Neural cell (in vitro differentiated cells): ENCODE measurements at regions not wholly inside any gene's neighbourhood (a gene's known extent, or its start where the extent isn't known, plus 50 kb on each side); places are given as distances from the start of the nearest gene placed in this dataset.

Source experiments
- H2AFZ ChIP-seq: fragments of 200-600, 300-800 bp; sonication (generic), shearing (Covaris generic); 2 replicates; pipeline ENCODE4 v1.6.0; 2014; ENCODE audit warnings: low read depth, mild to moderate bottlenecking, antibody characterized with exemption, low read length, moderate library complexity
- H3F3A ChIP-seq: fragments of 200-600 bp; shearing (Covaris generic); 2 replicates; pipeline ENCODE4 v1.6.1; 2016; ENCODE audit warnings: mild to moderate bottlenecking, moderate library complexity, mixed read lengths, antibody characterized with exemption, low read length; ENCODE audit not compliant: insufficient read depth, poor library complexity, severe bottlenecking
- H3K27ac ChIP-seq: fragments of 200-600, 300-800 bp; sonication (generic), shearing (Covaris generic); 2 replicates; pipeline ENCODE4 v1.5.1; 2014; ENCODE audit warnings: mild to moderate bottlenecking, low read length, moderate library complexity
- H3K27me3 ChIP-seq: fragments of 300-800, 200-600 bp; sonication (generic), shearing (Covaris generic); 2 replicates; pipeline ENCODE4 v1.6.0; 2014; ENCODE audit warnings: mild to moderate bottlenecking, low read depth, low read length, moderate library complexity; ENCODE audit not compliant: insufficient read depth
- H3K36me3 ChIP-seq: fragments of 300-800, 200-600 bp; sonication (generic), shearing (Covaris generic); 2 replicates; pipeline ENCODE4 v1.5.1; 2014; ENCODE audit warnings: mild to moderate bottlenecking, antibody characterized with exemption, low read length, moderate library complexity; ENCODE audit not compliant: insufficient read depth
- H3K4me2 ChIP-seq: fragments of 300-800, 200-600 bp; sonication (generic), shearing (Covaris generic); 2 replicates; pipeline ENCODE4 v1.6.0; 2014; ENCODE audit warnings: mild to moderate bottlenecking, low read length
- H3K4me3 ChIP-seq: fragments of 300-800, 200-600 bp; sonication (generic), shearing (Covaris generic); 2 replicates; pipeline ENCODE4 v1.5.1; 2014; ENCODE audit warnings: mild to moderate bottlenecking, low read length, moderate library complexity
- H3K79me2 ChIP-seq: fragments of 200-600 bp; shearing (Covaris generic); replicated peaks from 2 replicates; pipeline ENCODE4 v1.6.0; 2014; ENCODE audit warnings: mild to moderate bottlenecking, low read length, moderate library complexity; ENCODE audit not compliant: insufficient read depth
- H3K9ac ChIP-seq: fragments of 300-800, 200-600 bp; sonication (generic), shearing (Covaris generic); 2 replicates; pipeline ENCODE4 v1.6.1; 2016; ENCODE audit warnings: mild to moderate bottlenecking, low read length, mixed read lengths
- H3K9me2 ChIP-seq: fragments of 200-600 bp; shearing (Covaris generic); 2 replicates; pipeline ENCODE4 v1.6.1; 2016; ENCODE audit warnings: mild to moderate bottlenecking, low read length, mixed read lengths; ENCODE audit not compliant: insufficient read depth
- H3K9me3 ChIP-seq: fragments of 200-600, 300-800 bp; sonication (generic), shearing (Covaris generic); 2 replicates; pipeline ENCODE4 v1.6.1; 2016; ENCODE audit warnings: mild to moderate bottlenecking, mixed run types, low read length, moderate library complexity, mixed read lengths
- H4K20me1 ChIP-seq: fragments of 200-600 bp; shearing (Covaris generic); 2 replicates; pipeline ENCODE4 v1.6.1; 2016; ENCODE audit warnings: mild to moderate bottlenecking, mixed run types; ENCODE audit not compliant: insufficient read depth
- EP300 ChIP-seq: fragments of 450-650 bp; conservative IDR thresholded peaks from 2 replicates; pipeline ENCODE4 v1.6.1; 2014; ENCODE audit warnings: antibody characterized with exemption, mild to moderate bottlenecking, moderate library complexity; ENCODE audit not compliant: poor library complexity, severe bottlenecking
- EZH2 ChIP-seq: fragments of 200-600, 300-800 bp; shearing (Covaris generic), sonication (generic); IDR thresholded peaks from 2 replicates; pipeline ENCODE4 v1.6.1; 2014; ENCODE audit warnings: antibody characterized with exemption, low read length, borderline replicate concordance, mild to moderate bottlenecking; ENCODE audit not compliant: insufficient read depth, poor library complexity, severe bottlenecking
- MXI1 ChIP-seq: fragments of 450-650 bp; conservative IDR thresholded peaks from 2 replicates; pipeline ENCODE4 v1.6.1; 2014; ENCODE audit warnings: antibody characterized with exemption, mild to moderate bottlenecking; ENCODE audit not compliant: poor library complexity, severe bottlenecking
- POLR2AphosphoS5 ChIP-seq: IDR thresholded peaks from 2 replicates; pipeline ENCODE4 v1.6.1; 2012
- RAD21 ChIP-seq: fragments of 450-650 bp; conservative IDR thresholded peaks from 2 replicates; pipeline ENCODE4 v1.6.1; 2014; ENCODE audit warnings: antibody characterized with exemption, mild to moderate bottlenecking, moderate library complexity
- SMC3 ChIP-seq: fragments of 450-650 bp; conservative IDR thresholded peaks from 2 replicates; pipeline ENCODE4 v1.6.1; 2014; ENCODE audit warnings: antibody characterized with exemption, mild to moderate bottlenecking, moderate library complexity; ENCODE audit not compliant: poor library complexity
- TAF1 ChIP-seq: IDR thresholded peaks from 2 replicates; pipeline ENCODE4 v1.6.1; 2012; ENCODE audit warnings: low read depth
- TF ChIP-seq, protein P1 (sequence below): fragments of 450-650 bp; IDR thresholded peaks from 2 replicates; pipeline ENCODE4 v1.5.1; 2014; ENCODE audit warnings: antibody characterized with exemption, mild to moderate bottlenecking, moderate library complexity; ENCODE audit not compliant: poor library complexity, severe bottlenecking
- TF ChIP-seq, protein P2 (sequence below): IDR thresholded peaks from 2 replicates; pipeline ENCODE4 v1.6.1; 2012; ENCODE audit warnings: borderline replicate concordance

DNA sequence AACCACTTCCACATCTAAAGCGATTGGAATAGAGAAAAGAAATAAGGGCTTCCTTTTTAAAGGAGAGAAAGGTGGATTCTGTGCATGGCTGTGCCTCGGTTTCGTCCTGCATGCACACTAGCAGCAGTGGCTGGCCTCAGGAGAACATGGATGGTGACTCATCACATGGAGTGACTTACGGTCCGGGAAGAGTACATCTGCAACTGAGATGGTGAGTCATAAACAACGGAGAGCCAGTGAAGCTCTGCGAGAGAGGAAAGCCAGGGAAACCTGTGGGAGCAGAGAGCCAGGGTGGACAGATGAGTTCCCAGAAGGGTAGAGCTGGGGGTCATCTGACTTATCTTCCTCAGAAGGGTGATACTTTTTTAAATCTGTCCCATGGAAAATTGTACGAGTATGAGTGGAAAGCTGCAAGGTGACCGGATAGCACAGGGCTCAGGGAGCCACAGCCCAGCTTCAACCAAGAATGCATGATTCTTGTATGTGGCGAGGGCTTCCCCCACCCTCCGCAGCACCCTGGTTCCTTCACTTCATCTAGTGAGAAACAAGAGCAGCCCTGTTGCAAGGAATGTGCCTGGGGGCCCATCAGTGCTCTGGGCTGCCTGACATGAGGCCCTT, 259.1 kb downstream of the KLF6 start:
- Histone ChIP-seq H3K9me2 (no peaks in the 10 kb centered on the region), H3K79me2 (no peaks in the 10 kb centered on the region), H2AFZ (no peak overlapping the region), H3K36me3 (no peaks in the 10 kb centered on the region), H4K20me1 (no peaks in the 10 kb centered on the region), H3K9me3 (no peaks in the 10 kb centered on the region), H3F3A (no peaks in the 10 kb centered on the region), H3K4me3 (no peak overlapping the region), H3K4me2 (no peak overlapping the region), H3K27me3 (no peaks in the 10 kb centered on the region), H3K9ac (no peak overlapping the region), H3K27ac (no peak overlapping the region)
- no peak for TF ChIP-seq SMC3
- TF ChIP-seq, protein P1, sequence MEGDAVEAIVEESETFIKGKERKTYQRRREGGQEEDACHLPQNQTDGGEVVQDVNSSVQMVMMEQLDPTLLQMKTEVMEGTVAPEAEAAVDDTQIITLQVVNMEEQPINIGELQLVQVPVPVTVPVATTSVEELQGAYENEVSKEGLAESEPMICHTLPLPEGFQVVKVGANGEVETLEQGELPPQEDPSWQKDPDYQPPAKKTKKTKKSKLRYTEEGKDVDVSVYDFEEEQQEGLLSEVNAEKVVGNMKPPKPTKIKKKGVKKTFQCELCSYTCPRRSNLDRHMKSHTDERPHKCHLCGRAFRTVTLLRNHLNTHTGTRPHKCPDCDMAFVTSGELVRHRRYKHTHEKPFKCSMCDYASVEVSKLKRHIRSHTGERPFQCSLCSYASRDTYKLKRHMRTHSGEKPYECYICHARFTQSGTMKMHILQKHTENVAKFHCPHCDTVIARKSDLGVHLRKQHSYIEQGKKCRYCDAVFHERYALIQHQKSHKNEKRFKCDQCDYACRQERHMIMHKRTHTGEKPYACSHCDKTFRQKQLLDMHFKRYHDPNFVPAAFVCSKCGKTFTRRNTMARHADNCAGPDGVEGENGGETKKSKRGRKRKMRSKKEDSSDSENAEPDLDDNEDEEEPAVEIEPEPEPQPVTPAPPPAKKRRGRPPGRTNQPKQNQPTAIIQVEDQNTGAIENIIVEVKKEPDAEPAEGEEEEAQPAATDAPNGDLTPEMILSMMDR, result no peak
- no peak for TF ChIP-seq MXI1
- TF ChIP-seq EP300, result no peak
- TF ChIP-seq RAD21, result no peak
- no peak for TF ChIP-seq TAF1
- TF ChIP-seq POLR2AphosphoS5, result no peak
- no peak for TF ChIP-seq EZH2
- TF ChIP-seq, protein P2, sequence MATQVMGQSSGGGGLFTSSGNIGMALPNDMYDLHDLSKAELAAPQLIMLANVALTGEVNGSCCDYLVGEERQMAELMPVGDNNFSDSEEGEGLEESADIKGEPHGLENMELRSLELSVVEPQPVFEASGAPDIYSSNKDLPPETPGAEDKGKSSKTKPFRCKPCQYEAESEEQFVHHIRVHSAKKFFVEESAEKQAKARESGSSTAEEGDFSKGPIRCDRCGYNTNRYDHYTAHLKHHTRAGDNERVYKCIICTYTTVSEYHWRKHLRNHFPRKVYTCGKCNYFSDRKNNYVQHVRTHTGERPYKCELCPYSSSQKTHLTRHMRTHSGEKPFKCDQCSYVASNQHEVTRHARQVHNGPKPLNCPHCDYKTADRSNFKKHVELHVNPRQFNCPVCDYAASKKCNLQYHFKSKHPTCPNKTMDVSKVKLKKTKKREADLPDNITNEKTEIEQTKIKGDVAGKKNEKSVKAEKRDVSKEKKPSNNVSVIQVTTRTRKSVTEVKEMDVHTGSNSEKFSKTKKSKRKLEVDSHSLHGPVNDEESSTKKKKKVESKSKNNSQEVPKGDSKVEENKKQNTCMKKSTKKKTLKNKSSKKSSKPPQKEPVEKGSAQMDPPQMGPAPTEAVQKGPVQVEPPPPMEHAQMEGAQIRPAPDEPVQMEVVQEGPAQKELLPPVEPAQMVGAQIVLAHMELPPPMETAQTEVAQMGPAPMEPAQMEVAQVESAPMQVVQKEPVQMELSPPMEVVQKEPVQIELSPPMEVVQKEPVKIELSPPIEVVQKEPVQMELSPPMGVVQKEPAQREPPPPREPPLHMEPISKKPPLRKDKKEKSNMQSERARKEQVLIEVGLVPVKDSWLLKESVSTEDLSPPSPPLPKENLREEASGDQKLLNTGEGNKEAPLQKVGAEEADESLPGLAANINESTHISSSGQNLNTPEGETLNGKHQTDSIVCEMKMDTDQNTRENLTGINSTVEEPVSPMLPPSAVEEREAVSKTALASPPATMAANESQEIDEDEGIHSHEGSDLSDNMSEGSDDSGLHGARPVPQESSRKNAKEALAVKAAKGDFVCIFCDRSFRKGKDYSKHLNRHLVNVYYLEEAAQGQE, result no peak

DNA sequence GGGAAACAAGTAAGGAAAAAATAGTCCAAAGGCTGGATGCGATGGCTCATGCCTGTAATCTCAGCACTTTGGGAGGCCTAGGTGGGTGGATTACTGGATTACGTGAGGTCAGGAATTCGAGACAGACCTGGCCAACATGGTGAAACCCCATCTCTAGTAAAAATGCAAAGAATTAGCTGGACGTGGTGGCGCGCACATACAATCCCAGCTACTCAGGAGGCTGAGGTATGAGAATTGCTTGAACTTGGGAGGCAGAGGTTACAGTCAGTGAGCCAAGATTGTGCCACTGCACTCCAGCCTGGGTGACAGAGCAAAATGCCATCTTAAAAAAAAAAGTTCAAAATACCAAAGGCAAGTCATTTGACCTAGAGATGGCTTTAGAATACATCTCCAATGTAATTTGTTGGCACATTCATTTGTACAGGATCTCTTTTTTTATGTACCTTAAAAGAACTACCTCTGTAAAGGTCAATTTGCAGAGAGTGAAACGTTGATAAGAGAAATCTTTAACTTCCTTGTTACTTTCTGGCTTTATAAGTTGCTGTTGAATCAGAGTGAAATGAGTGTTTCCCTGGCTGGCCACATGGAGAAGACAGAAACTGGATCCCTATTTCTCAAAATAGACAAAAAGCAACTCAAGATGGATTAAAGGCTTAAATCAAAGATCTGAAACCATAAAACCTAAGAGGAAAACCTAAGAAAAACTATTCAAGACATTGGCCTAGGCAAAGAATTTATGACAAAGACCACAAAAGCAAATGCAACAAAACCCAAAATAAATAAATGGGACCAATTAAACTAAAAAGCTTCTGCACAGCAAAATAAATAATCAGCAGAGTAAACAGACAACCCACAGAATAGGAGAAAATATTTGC, 260.7 kb downstream of the KLF6 start:
- Histone ChIP-seq H3K9ac (no peak overlapping the region), H3K9me3 (no peaks in the 10 kb centered on the region), H3F3A (no peaks in the 10 kb centered on the region), H3K36me3 (no peaks in the 10 kb centered on the region), H3K4me3 (no peak overlapping the region), H3K27me3 (no peaks in the 10 kb centered on the region), H3K4me2 (no peak overlapping the region), H4K20me1 (no peaks in the 10 kb centered on the region), H3K27ac (no peak overlapping the region), H3K9me2 (no peaks in the 10 kb centered on the region), H2AFZ (no peak overlapping the region), H3K79me2 (no peaks in the 10 kb centered on the region)
- TF ChIP-seq RAD21 (no peak), SMC3 (no peak), POLR2AphosphoS5 (no peak), EZH2 (no peak), EP300 (no peak), TAF1 (no peak), MXI1 (no peak)
- TF ChIP-seq, protein P2, result no peak
- TF ChIP-seq, protein P1, result no peak
